ES-I3 (cell line): ENCODE measurements at regions not wholly inside any gene's neighbourhood (a gene's known extent, or its start where the extent isn't known, plus 50 kb on each side); places are given as distances from the start of the nearest gene placed in this dataset.

ENCODE experiments used
- H3K36me3 ChIP-seq: 2 replicates; pipeline ENCODE4 v1.6.1; 2013; ENCODE audit warnings: mild to moderate bottlenecking, low read length, control low read depth, moderate library complexity; ENCODE audit not compliant: insufficient read depth
- H3K4me1 ChIP-seq: 2 replicates; pipeline ENCODE4 v1.6.1; 2013; ENCODE audit warnings: mild to moderate bottlenecking, control low read depth, low read length; ENCODE audit not compliant: insufficient read depth
- H3K9ac ChIP-seq: 2 replicates; pipeline ENCODE4 v1.6.1; 2013; ENCODE audit warnings: low read depth, mild to moderate bottlenecking, low read length, moderate library complexity
- H3K9me3 ChIP-seq: 2 replicates; pipeline ENCODE4 v1.6.1; 2013; ENCODE audit warnings: mild to moderate bottlenecking, low read length, moderate library complexity; ENCODE audit not compliant: control insufficient read depth, insufficient read depth

GRCh38 chr15:45981625-45982024, 346.8 kb downstream of the SQOR start:
- Histone ChIP-seq H3K9me3 (no peaks in the 10 kb centered on the region), H3K36me3 (no peaks in the 10 kb centered on the region), H3K9ac (no peak overlapping the region), H3K4me1 (no peaks in the 10 kb centered on the region)

- no peaks in the 10 kb centered on the region for H3K9me3 ChIP-seq
- H3K9ac ChIP-seq = no peak overlapping the region
- H3K4me1 ChIP-seq = no peaks in the 10 kb centered on the region
- H3K36me3 ChIP-seq = no peaks in the 10 kb centered on the region; the same call in 1 of the 2 replicates
Measured at GRCh38 chr15:45991863-45992262, 357.0 kb downstream of the SQOR start.

GRCh38 chr15:45993072-45993471, 358.2 kb downstream of the SQOR start:
- Histone ChIP-seq H3K9ac (no peak overlapping the region), H3K36me3 (no peaks in the 10 kb centered on the region)

GRCh38 chr15:45993508-45993907, 358.7 kb downstream of the SQOR start:
- no peaks in the 10 kb centered on the region for H3K4me1 ChIP-seq
- H3K36me3 ChIP-seq = no peaks in the 10 kb centered on the region
- no peaks in the 10 kb centered on the region for H3K9me3 ChIP-seq
- H3K9ac ChIP-seq = no peak overlapping the region

More at GRCh38 chr15:45993072-45993471, 358.2 kb downstream of the SQOR start:
- no peaks in the 10 kb centered on the region for H3K4me1 ChIP-seq
- no peaks in the 10 kb centered on the region for H3K9me3 ChIP-seq

GRCh38 chr15:45995800-45996199, 361.0 kb downstream of the SQOR start:
- H3K9ac ChIP-seq = no peak overlapping the region
- no peaks in the 10 kb centered on the region for H3K4me1 ChIP-seq
- H3K9me3 ChIP-seq = no peaks in the 10 kb centered on the region
- no peaks in the 10 kb centered on the region for H3K36me3 ChIP-seq

GRCh38 chr15:46014532-46014931, 379.7 kb downstream of the SQOR start:
- H3K4me1 ChIP-seq = no peaks in the 10 kb centered on the region
- peaks cover 7% of the 10 kb centered on the region; the same call in 1 of the 2 replicates for H3K9me3 ChIP-seq
- no peak overlapping the region for H3K9ac ChIP-seq

GRCh38 chr15:46034755-46035154, 399.9 kb downstream of the SQOR start:
- H3K9me3 ChIP-seq = no peaks in the 10 kb centered on the region
- no peaks in the 10 kb centered on the region for H3K4me1 ChIP-seq
- no peak overlapping the region for H3K9ac ChIP-seq
- H3K36me3 ChIP-seq = no peaks in the 10 kb centered on the region

More at GRCh38 chr15:46014532-46014931, 379.7 kb downstream of the SQOR start:
- H3K36me3 ChIP-seq = no peaks in the 10 kb centered on the region

GRCh38 chr15:46039703-46040102, 404.9 kb downstream of the SQOR start:
- Histone ChIP-seq H3K36me3 (no peaks in the 10 kb centered on the region), H3K4me1 (no peaks in the 10 kb centered on the region), H3K9me3 (no peaks in the 10 kb centered on the region), H3K9ac (no peak overlapping the region)

GRCh38 chr15:46041905-46042304, 407.1 kb downstream of the SQOR start:
- Histone ChIP-seq H3K4me1 (no peaks in the 10 kb centered on the region), H3K9me3 (no peaks in the 10 kb centered on the region), H3K36me3 (no peaks in the 10 kb centered on the region), H3K9ac (no peak overlapping the region)

GRCh38 chr15:46059921-46060594, 425.2 kb downstream of the SQOR start:
- Histone ChIP-seq H3K9me3 (no peaks in the 10 kb centered on the region; the same call in 1 of the 2 replicates), H3K36me3 (no peaks in the 10 kb centered on the region), H3K9ac (no peak overlapping the region), H3K4me1 (no peaks in the 10 kb centered on the region)

GRCh38 chr15:46061002-46061401, 426.2 kb downstream of the SQOR start:
- no peaks in the 10 kb centered on the region for H3K4me1 ChIP-seq

GRCh38 chr15:46077220-46077619, 442.4 kb downstream of the SQOR start:
- Histone ChIP-seq H3K9ac (no peak overlapping the region), H3K9me3 (no peaks in the 10 kb centered on the region), H3K4me1 (peaks cover 5% of the 10 kb centered on the region; the same call in 1 of the 2 replicates), H3K36me3 (no peaks in the 10 kb centered on the region)

More at GRCh38 chr15:46061002-46061401, 426.2 kb downstream of the SQOR start:
- Histone ChIP-seq H3K36me3 (no peaks in the 10 kb centered on the region), H3K9me3 (no peaks in the 10 kb centered on the region; the same call in 1 of the 2 replicates), H3K9ac (no peak overlapping the region)

- Histone ChIP-seq H3K36me3 (no peaks in the 10 kb centered on the region), H3K4me1 (peaks cover 5% of the 10 kb centered on the region; the same call in 1 of the 2 replicates), H3K9me3 (no peaks in the 10 kb centered on the region), H3K9ac (no peak overlapping the region)
Measured at GRCh38 chr15:46079046-46079445, 444.2 kb downstream of the SQOR start.

- peaks cover 5% of the 10 kb centered on the region; the same call in 1 of the 2 replicates for H3K4me1 ChIP-seq
- H3K9me3 ChIP-seq = no peaks in the 10 kb centered on the region
- no peaks in the 10 kb centered on the region for H3K36me3 ChIP-seq
- H3K9ac ChIP-seq = no peak overlapping the region
Measured at GRCh38 chr15:46080016-46080415, 445.2 kb downstream of the SQOR start.
